ENCODE measurements at regions not wholly inside any gene's neighbourhood (a gene's known extent, or its start where the extent isn't known, plus 50 kb on each side); places are given as distances from the start of the nearest gene placed in this dataset.

- H3K27ac Mint-ChIP-seq: peak overlapping the region; percentile 34 to 65 (median 49)
- H3K4me1 Mint-ChIP-seq: no peaks in the 10 kb centered on the region
Measured at GRCh38 chr2:146214394-146214929, 1630.4 kb upstream of the ACVR2A start.

GRCh38 chr2:146213674-146214073 is 1631.2 kb upstream of the ACVR2A start:
- no peaks in the 10 kb centered on the region for H3K27me3 Mint-ChIP-seq (ENCODE audit: low read depth)
- peaks cover 17% of the 10 kb centered on the region for H3K9me3 Mint-ChIP-seq
- peak overlapping the region; percentile 9 to 65 (median 34) for H3K27ac Mint-ChIP-seq
- no peak for TF ChIP-seq CTCF (IDR thresholded peaks at IDR 0.05; ENCODE audit: unreplicated experiment in 3 of 3)
- no peak overlapping the region for H3K4me3 Mint-ChIP-seq
- no peaks in the 10 kb centered on the region for H3K4me1 Mint-ChIP-seq
- H3K36me3 Mint-ChIP-seq (ENCODE audit: low read depth): no peaks in the 10 kb centered on the region

More at GRCh38 chr2:146214394-146214929, 1630.4 kb upstream of the ACVR2A start:
- TF ChIP-seq CTCF (IDR thresholded peaks at IDR 0.05; ENCODE audit: unreplicated experiment in 3 of 3): no peak
- H3K36me3 Mint-ChIP-seq (ENCODE audit: low read depth): no peaks in the 10 kb centered on the region
- H3K27me3 Mint-ChIP-seq (ENCODE audit: low read depth): no peaks in the 10 kb centered on the region
- H3K9me3 Mint-ChIP-seq: peaks cover 17% of the 10 kb centered on the region
- no peak overlapping the region for H3K4me3 Mint-ChIP-seq

- Mint-ChIP-seq H3K36me3 (ENCODE audit: low read depth) (no peaks in the 10 kb centered on the region), H3K4me1 (no peaks in the 10 kb centered on the region), H3K4me3 (no peak overlapping the region), H3K9me3 (peaks cover 17% of the 10 kb centered on the region), H3K27me3 (ENCODE audit: low read depth) (no peaks in the 10 kb centered on the region), H3K27ac (no peak overlapping the region)
- TF ChIP-seq CTCF (IDR thresholded peaks at IDR 0.05; ENCODE audit: unreplicated experiment in 3 of 3): no peak
Measured at GRCh38 chr2:146212602-146213001, 1632.2 kb upstream of the ACVR2A start.

GRCh38 chr2:146209842-146210275 is 1635.0 kb upstream of the ACVR2A start:
- H3K4me1 Mint-ChIP-seq: no peaks in the 10 kb centered on the region

GRCh38 chr2:146207901-146208300 is 1636.9 kb upstream of the ACVR2A start:
- H3K27me3 Mint-ChIP-seq (ENCODE audit: low read depth): no peaks in the 10 kb centered on the region
- TF ChIP-seq CTCF (IDR thresholded peaks at IDR 0.05; ENCODE audit: unreplicated experiment in 3 of 3): no peak
- H3K4me1 Mint-ChIP-seq: no peaks in the 10 kb centered on the region
- H3K27ac Mint-ChIP-seq: no peak overlapping the region
- H3K4me3 Mint-ChIP-seq: no peak overlapping the region
- H3K36me3 Mint-ChIP-seq (ENCODE audit: low read depth): no peaks in the 10 kb centered on the region
- peaks cover 9% of the 10 kb centered on the region for H3K9me3 Mint-ChIP-seq

More at GRCh38 chr2:146209842-146210275, 1635.0 kb upstream of the ACVR2A start:
- TF ChIP-seq CTCF (IDR thresholded peaks at IDR 0.05; ENCODE audit: unreplicated experiment in 3 of 3): no peak
- Mint-ChIP-seq H3K4me3 (no peak overlapping the region), H3K36me3 (ENCODE audit: low read depth) (no peaks in the 10 kb centered on the region), H3K27ac (no peak overlapping the region), H3K27me3 (ENCODE audit: low read depth) (no peaks in the 10 kb centered on the region), H3K9me3 (peaks cover 9% of the 10 kb centered on the region)

- Mint-ChIP-seq H3K36me3 (ENCODE audit: low read depth) (no peaks in the 10 kb centered on the region), H3K4me3 (no peak overlapping the region), H3K27me3 (ENCODE audit: low read depth) (no peaks in the 10 kb centered on the region), H3K9me3 (peaks cover 9% of the 10 kb centered on the region), H3K4me1 (no peaks in the 10 kb centered on the region), H3K27ac (no peak overlapping the region)
- TF ChIP-seq CTCF (IDR thresholded peaks at IDR 0.05; ENCODE audit: unreplicated experiment in 3 of 3): no peak
Measured at GRCh38 chr2:146207417-146207816, 1637.4 kb upstream of the ACVR2A start.
